ENCODE measurements at regions not wholly inside any gene's neighbourhood (a gene's known extent, or its start where the extent isn't known, plus 50 kb on each side); places are given as distances from the start of the nearest gene placed in this dataset.

- no peak for DNase-seq (ENCODE audit: low spot score)
Measured at GRCh38 chr3:17798000-17798399, 55.6 kb upstream of the TBC1D5 start.

GRCh38 chr3:17795711-17796110, 53.3 kb upstream of the TBC1D5 start:
- DNase-seq (ENCODE audit: low spot score), result no peak

DNA sequence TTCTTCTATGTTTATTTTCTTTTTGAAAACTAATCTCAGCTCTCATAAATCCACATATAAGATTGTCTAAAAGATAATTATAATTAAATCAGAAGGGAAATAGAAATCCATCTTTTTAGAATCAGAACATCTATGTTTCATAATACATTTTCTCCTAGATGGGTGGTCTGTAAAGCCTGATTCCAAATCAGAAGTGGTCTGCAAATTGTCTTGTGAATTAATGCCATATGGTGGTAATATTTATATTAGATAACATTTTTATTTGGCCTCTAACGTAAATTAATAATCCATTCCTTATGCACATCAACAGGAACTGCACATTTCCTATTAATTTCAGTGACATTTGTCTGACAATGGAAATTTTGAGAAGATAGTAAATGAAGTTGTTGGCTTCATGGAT, 52.8 kb upstream of the TBC1D5 start:
- no peak for DNase-seq (ENCODE audit: low spot score)

DNA sequence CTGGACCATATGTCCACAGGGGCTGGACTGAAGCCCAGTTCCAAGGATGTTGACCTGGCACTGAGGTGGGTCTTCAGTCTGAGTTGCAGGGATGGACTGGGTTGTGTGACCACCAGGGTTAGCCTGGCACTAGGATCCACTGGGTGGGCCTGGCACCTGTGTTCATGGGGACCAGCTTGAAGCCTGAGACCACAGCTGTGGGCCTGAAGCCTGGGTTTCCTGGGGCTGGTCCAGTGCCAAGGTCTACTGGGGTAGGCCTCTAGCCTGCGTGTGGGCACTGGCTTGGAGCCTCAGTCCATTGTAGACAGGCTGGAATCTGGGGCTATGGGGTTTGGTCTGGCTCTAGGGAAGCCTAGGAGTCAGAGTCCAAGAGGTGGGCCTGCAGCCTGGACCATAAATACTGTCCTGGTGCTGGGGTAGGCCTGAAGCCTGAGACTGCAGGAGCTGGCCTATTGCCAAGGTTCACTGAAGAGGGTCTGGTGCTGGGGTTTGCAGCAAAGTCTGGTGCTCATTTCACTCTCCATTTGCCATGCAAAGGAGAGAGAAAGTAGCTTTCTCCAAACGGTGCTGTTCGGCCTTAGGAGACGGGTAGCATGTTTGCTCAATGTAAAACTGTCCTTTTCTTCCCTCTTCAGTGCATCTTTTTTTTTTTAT, 51.2 kb upstream of the TBC1D5 start:
- no peak for DNase-seq (ENCODE audit: low spot score)

Data from hepatic stellate cell (primary cell).